SKM-1 treated with dmso at 0.1 percent for 144 hours (cell line): ENCODE measurements at regions not wholly inside any gene's neighbourhood (a gene's known extent, or its start where the extent isn't known, plus 50 kb on each side); places are given as distances from the start of the nearest gene placed in this dataset.
A peak's percentile ranks its signal among the peaks of the same experiment; 100 is the strongest.

Source experiments
- DNase-seq: peaks from one replicate; lab custom pipeline; 2025; ENCODE audit not compliant: unreplicated experiment; lab: John Stamatoyannopoulos, UW

DNA sequence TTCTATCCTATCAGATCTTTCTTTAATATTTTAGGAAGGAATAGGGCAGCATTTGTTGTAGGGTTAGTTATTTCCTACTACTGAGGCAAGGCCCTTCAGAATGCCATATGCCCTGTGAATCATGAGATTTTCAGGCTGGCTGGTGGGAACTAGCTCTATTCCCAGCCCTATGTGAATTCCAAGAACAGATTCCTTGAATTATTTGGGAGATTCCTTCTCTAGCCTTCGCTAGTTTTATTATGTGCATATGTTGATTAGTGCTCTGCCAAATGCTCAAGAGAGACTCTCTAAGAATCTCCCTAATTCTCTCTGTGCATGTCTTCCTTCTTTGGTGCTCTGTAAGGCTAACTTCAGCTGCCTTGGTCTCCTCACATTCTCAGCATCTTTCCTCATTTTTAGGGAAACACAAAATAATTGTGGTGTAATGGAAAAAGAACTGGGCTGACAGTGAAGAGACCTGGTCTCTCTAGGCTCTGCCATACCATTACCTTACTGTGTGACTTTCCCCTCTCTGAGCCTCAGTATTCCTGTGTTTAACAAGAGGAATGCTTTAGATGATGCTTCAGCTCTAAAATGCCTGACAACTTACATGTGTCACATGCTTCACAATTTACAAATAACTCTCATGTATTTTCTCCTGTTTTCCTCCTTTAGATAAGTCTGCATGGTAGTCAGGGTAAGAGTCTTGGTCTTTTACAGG lies 79.7 kb downstream of the VMA21 start:
- DNase-seq, result no peak

- no peak for DNase-seq
Measured at GRCh38 chrX:151478058-151478457, 81.1 kb downstream of the VMA21 start.

DNA sequence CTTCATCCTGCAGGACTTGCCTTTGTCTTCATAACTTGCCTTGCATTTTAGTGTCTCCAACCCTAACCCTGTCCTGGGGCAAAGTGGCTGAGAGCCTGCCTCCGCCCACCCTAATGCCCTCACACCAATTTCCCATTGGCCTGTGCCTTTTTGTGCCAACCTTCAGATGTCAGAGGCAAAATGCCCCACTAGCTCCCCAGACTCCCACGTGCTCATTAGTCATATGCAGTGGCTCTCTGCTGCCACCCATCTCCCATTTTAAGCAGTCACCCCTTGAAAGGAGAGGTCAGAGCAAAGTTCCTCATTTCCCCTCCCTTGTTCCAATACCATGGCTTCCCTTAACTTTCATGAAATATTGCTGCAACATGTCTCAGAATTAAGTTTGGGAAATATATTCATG lies 74.8 kb upstream of the PASD1 start:
- peak; percentile 30 for DNase-seq

DNA sequence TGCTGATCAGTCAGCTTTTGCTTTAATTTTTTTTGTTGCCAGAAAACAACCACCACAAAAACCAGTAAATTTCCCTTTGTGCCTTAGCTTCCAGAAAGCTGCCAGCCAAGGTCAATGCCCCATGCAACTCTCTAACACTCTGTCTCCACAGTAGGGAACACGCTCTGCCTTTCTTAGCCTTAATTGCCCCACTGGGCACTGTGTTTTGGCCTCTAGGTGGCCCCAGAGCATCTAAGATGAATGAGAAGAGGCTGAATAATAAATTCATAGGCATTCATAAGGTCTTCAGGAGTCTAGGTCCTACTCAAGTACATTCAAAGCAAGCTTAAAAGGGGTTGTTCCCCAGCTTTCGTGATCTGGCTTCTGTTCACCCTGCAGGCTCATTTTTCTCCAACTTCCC lies 57.7 kb upstream of the PASD1 start:
- DNase-seq, result peak; percentile 0

- no peak for DNase-seq
Measured at GRCh38 chrX:151510203-151510602, 53.3 kb upstream of the PASD1 start.

GRCh38 chrX:151513472-151513871 lies 50.0 kb upstream of the PASD1 start:
- no peak for DNase-seq
